ENCODE measurements at regions not wholly inside any gene's neighbourhood (a gene's known extent, or its start where the extent isn't known, plus 50 kb on each side); places are given as distances from the start of the nearest gene placed in this dataset.

DNA sequence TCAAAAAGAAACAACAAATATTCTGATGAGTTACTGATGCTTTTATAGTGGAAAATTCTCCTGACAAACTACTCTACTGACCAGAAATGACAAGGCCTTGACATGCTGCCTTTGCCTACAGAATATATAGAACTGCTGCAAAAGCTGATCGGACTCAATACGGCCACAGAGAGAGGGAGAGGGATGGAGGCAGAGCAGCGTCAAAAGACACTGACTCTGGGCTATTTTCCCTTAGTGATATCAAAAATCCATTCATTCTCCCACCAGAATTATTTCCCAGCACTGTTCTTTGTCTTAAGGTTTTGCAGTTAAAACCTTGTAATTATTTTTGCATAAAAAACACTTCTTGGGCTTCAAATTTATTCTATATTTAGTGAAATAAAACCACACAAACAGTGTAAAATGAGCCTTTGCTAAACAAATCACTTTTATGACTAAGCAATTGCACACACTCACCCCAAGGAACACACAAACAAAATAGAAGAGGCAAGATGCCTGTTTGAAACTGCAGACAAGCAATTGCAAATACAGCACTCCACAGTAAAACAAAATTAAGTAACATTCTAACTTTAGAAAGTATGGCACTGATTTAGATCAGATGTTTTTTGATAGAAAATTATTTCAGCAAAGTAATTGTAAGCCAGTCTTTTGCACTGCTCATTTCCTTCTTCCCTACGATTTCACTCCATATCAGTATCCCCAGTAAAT lies 1036.4 kb downstream of the ADGRL2 start:
- no peak overlapping the region for H3K27ac ChIP-seq
- ATAC-seq = no peak
- peaks cover 0 to 4% (median 4%) of the 10 kb centered on the region in 3 donors for H3K4me1 ChIP-seq
- TF ChIP-seq, protein P1, sequence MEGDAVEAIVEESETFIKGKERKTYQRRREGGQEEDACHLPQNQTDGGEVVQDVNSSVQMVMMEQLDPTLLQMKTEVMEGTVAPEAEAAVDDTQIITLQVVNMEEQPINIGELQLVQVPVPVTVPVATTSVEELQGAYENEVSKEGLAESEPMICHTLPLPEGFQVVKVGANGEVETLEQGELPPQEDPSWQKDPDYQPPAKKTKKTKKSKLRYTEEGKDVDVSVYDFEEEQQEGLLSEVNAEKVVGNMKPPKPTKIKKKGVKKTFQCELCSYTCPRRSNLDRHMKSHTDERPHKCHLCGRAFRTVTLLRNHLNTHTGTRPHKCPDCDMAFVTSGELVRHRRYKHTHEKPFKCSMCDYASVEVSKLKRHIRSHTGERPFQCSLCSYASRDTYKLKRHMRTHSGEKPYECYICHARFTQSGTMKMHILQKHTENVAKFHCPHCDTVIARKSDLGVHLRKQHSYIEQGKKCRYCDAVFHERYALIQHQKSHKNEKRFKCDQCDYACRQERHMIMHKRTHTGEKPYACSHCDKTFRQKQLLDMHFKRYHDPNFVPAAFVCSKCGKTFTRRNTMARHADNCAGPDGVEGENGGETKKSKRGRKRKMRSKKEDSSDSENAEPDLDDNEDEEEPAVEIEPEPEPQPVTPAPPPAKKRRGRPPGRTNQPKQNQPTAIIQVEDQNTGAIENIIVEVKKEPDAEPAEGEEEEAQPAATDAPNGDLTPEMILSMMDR (IDR thresholded peaks at IDR 0.05) = no peak
- no peak for TF ChIP-seq POLR2A (IDR thresholded peaks at IDR 0.05)
- no peak for TF ChIP-seq EP300 (IDR thresholded peaks at IDR 0.05)
- no peak for TF ChIP-seq POLR2AphosphoS5 (IDR thresholded peaks at IDR 0.05)
- no peaks in the 10 kb centered on the region for H3K27me3 ChIP-seq
- no peaks in the 10 kb centered on the region for H3K36me3 ChIP-seq
- no peaks in the 10 kb centered on the region for H3K9me3 ChIP-seq
- no peak overlapping the region for H3K4me3 ChIP-seq
- 32 to 49% methylated on average over 4 of the region's 4 CpGs for WGBS, 2 donors (ENCODE audit: low coverage in 1 of 2)

DNA sequence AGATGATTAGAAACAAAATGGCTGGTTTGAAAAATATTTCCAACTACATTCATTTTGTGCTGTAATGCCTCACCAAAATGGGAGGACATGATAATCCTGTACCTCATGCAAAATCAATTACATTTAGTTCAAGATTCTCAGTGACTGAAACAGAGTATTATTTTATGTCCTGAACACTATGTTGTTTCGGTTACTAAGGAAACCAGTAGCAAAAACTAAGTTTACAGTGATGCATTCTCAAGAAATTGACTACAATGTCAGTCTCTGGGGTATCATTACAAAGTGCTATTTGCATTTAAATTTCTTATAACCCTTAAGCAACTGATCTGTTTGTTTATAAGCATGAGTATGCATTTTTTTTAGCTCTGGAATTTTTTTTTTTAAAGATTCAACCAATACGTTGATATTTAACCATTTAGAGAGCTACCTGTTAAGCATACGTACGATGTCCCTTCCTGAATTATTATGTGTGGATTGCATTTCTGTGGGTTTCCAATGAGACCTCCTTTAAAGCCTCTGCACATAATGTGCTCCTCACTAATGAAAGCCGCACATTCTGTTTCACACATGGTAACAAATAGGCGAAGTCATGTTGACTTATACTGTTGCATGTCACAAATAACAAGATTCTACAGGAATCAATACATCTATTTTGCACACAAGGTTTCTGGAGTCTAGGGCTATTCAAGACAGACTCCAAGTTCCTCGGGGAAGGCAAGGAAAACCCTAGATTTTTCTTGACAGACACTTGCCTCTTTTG lies 1035.7 kb downstream of the ADGRL2 start:
- WGBS, 2 donors (ENCODE audit: low coverage in 1 of 2) = 74 to 85% methylated on average over 7 of the region's 7 CpGs
- no peak for ATAC-seq
- Histone ChIP-seq H3K9me3 (no peaks in the 10 kb centered on the region), H3K4me1 (peaks cover 0 to 4% (median 4%) of the 10 kb centered on the region in 3 donors), H3K27me3 (no peaks in the 10 kb centered on the region), H3K36me3 (no peaks in the 10 kb centered on the region), H3K27ac (no peak overlapping the region), H3K4me3 (no peak overlapping the region)
- no peak for TF ChIP-seq POLR2A (IDR thresholded peaks at IDR 0.05)
- no peak for TF ChIP-seq POLR2AphosphoS5 (IDR thresholded peaks at IDR 0.05)
- no peak for TF ChIP-seq EP300 (IDR thresholded peaks at IDR 0.05)
- TF ChIP-seq, protein P1 (IDR thresholded peaks at IDR 0.05) = no peak

DNA sequence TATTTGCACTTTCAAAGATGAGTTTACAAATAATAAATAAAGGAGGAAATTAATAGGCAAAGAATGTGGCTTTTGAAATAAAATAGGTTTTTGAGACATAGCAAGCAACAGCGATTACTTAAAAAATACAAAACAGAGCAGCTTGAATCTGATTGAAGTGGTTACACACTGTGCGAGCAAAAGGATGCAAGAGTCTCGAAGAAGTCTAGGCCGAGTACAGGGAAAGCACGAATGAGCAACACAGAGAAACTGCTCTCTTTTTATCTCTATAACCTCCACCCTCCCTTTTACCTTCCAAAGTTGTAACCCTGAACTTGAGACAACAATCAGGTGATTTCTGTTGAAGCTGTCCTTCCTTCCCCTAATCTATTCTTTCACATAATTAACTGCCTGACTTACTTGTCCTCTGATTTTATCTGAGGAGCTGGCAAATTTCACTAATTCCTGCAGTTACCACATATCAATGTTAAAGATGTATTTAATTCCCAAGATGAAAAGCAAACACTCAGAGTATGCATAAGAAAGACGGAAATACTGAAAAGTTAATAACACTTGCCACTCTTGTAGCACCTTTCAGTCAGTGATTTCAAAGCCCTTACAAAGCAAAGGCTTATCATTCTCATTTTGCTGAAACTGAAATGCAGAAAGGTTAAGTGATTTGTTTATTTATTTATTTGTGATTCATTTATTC lies 1030.1 kb downstream of the ADGRL2 start:
- H3K4me3 ChIP-seq = no peak overlapping the region
- no peaks in the 10 kb centered on the region for H3K36me3 ChIP-seq
- WGBS, 2 donors (ENCODE audit: low coverage in 1 of 2) = 88 to 97% methylated on average over 6 of the region's 6 CpGs
- no peak for ATAC-seq
- H3K4me1 ChIP-seq = no peaks in the 10 kb centered on the region
- no peak overlapping the region for H3K27ac ChIP-seq
- H3K9me3 ChIP-seq = no peaks in the 10 kb centered on the region
- TF ChIP-seq, protein P1 (IDR thresholded peaks at IDR 0.05) = no peak
- TF ChIP-seq POLR2A (IDR thresholded peaks at IDR 0.05) (no peak), POLR2AphosphoS5 (IDR thresholded peaks at IDR 0.05) (no peak)
- H3K27me3 ChIP-seq = no peaks in the 10 kb centered on the region

DNA sequence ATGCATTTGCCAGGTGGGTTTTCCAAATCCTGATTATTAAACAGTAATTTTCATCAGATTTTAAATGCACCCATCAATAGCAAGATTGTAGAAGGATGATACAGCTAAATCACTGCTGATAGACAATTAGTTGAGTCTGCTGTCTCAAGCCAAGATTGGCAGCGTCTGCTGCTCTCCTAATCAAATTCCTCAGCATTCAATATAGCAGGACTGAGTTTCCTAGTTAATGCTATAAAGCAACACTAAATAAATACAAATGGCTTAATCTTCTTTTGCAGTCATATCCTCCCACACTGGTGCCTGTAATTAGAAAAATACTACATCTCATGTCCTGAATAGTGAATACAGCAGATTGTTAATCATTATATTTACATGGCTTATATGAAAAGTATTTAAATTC lies 1028.8 kb downstream of the ADGRL2 start:
- Histone ChIP-seq H3K27me3 (no peaks in the 10 kb centered on the region), H3K27ac (no peak overlapping the region), H3K4me3 (no peak overlapping the region), H3K9me3 (no peaks in the 10 kb centered on the region), H3K4me1 (no peaks in the 10 kb centered on the region), H3K36me3 (no peaks in the 10 kb centered on the region)
- ATAC-seq = no peak
- TF ChIP-seq, protein P1 (IDR thresholded peaks at IDR 0.05) = no peak
- no peak for TF ChIP-seq POLR2AphosphoS5 (IDR thresholded peaks at IDR 0.05)
- TF ChIP-seq EP300 (IDR thresholded peaks at IDR 0.05) = no peak
- 92 to 100% methylated on average over 1 of the region's 1 CpG for WGBS, 2 donors (ENCODE audit: low coverage in 1 of 2)
